ENCODE measurements at regions not wholly inside any gene's neighbourhood (a gene's known extent, or its start where the extent isn't known, plus 50 kb on each side); places are given as distances from the start of the nearest gene placed in this dataset.
"Not testable (repeated sequence)": the region's sequence is repeated elsewhere in the genome, so short reads cannot be mapped to it uniquely, and the experiment has no call there.

DNA sequence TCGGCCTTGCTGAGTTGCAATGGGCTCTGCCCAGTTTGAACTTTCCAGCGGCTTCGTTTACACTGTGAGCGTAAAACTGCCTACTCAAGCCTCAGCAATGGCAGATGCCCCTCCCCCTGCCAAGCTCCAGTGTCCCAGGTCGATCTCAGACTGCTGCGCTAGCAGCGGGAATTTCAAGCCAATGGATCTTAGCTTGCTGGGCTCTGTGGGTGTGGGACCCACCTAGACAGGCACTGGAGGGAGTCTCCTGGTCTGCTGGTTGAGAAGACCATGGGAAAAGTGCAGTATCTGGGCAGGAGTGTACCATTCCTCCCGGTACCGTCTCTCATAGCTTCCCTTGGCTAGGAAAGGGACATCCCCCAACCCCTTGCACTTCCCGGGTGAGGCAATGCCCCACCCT, 88.2 kb downstream of the KLHL28 start:
- FAIRE-seq, result no peak

DNA sequence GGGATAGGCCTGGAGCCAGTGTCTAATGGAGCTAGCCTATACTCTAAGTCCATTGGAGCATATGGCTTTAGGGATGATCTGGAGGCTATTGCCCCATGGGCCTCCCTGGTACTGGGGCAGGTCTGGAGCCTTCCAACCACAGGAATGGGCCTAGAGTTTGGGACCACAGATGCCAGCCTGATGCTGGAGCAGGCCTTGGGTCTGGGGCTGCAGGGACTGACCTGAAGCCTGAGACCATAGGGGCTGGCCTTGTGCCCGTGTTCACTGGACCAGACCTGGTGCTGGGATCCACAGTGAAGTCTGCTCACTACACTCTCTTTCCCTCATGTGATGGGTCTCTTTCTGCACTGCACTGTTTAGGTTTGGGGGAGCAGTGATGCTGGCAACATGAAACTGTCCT, 95.0 kb downstream of the KLHL28 start:
- FAIRE-seq, result no peak

DNA sequence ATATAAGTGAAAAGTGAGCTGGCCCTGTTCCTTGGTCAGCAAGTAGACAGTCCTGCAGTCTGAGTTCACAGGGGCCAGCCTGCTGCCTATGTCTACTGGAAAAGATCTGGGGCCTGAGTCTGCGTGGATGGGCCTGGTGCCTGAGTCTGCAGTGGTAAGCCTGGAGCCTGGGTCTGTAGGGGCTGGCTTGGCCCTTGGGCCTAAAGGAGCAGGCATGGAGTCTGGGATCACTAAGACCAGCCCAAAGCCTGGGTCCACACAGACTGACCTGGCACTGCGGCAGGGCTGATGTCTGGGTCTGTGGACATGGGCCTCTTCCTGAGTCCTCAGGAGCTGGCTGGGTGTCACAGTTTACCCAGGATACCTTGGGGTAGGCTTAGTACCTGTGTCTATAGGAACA, 95.4 kb downstream of the KLHL28 start:
- FAIRE-seq, result no peak

DNA sequence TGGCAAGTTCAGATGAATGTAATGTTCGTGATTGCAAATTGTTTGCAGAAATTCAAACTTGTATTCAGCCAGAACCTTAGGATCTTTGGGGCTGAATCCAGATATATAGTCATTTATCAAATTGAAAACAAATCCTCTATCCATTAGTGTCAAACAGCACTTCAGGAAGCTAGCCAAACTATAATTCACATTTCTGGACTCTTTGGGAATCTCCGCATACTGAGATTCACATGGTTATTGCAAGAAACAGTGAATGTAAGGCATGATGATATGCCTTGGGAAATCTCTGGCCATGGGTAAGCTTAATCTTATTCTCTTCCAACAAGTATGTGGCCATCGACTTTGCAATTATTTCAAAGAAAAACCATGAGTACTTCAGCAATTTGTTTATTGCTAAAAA, 98.5 kb downstream of the KLHL28 start:
- FAIRE-seq, result no peak

DNA sequence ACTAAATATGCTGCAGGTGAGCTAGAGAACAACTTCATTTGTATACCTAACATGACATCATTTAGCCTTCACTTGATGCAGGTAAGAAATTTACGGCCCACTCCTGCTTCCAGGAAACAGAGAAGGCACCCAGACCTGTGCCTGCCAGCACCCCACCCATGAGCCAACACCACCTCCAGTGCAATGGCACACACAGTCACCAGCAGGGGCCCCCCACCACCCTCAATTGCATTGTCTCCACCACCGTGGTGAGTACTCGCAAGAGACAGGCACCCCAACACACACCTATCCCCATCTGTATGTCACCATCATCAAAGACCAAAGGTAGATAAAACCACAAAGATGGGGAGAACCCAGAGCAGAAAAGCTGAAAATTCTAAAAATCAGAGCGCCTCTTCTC, 107.6 kb downstream of the KLHL28 start:
- FAIRE-seq, result no peak

DNA sequence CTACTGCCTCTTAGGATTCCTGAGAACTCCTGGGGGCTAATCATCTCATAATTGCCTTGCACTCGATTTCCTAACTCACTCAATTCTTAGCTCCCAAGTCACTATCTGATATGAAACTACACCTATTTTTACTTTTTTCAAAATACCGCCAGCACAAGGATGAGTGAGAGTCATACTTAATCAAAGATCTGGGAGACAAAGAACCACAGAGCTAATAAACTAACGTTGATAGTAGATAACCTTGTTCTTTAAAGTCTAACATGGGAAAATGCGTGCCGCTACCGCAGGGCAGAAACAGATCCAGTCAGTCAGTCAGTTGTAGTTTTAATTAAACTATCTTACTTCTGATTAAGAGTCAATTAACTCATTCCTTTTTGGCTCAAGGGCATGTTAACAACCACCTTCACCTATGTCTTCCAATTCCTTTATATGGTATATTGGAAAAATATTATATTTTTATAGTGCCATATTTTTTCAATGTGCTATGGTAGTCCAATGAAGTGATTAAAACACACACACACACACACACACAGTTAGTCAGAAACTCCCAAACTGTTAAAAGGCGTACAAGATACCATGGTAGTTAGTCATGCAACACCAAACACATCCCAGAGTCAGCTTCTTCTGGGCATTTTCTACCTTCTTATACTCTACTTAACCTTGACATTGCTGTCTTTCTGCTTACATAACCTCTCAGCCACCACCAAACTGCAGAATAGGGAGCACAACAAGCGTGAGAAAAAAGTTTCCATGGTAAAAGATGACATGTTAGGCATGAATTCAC, 114.0 kb downstream of the KLHL28 start:
- no peak for FAIRE-seq

DNA sequence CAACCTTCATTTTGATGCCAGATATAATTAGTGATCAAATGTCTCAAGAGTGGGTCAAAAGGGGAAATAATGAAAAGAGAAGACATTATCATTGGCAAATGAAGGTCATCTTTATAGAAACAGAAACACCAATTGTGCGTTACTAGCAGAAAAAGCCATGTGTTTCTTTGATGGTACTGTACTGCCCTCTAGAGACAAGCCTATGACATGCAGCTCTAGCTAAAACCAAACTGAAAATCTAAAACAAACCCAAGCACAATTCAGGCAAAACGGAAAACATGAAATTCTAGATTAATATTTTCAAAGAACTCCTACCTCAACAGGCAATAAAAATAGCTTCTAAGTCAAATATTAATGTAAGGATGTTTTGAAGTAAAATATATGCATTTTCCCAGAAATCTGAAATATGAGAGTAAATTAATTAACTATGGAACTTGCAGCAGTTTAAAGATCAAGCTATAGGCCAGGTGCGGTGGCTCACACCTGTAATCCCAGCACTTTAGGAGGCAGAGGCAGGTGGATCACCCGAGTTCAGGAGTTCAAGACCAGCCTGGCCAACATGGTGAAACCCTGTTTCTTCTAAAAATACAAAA, 115.4 kb downstream of the KLHL28 start:
- FAIRE-seq, result peak; percentile 89

DNA sequence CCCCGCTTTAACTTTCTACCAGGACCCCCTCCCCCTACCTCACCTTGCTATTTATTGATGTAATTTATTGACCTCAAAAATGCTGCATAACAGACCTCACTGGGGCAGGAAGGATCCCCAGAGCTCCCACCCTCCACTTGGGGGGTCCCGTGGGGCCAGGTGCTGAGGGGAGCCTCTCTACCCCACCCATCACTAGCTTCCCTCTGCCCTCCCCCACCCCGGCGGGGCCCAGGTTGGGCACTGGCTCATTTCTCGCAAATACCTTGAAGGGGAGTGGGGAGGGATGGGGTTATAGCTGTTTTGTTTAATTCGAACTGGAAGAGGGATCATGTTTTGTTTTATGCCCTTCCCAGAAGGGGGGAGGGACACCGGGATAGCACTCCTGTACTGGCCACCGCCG, 125.8 kb downstream of the KLHL28 start:
- not testable (repeated sequence) for FAIRE-seq

DNA sequence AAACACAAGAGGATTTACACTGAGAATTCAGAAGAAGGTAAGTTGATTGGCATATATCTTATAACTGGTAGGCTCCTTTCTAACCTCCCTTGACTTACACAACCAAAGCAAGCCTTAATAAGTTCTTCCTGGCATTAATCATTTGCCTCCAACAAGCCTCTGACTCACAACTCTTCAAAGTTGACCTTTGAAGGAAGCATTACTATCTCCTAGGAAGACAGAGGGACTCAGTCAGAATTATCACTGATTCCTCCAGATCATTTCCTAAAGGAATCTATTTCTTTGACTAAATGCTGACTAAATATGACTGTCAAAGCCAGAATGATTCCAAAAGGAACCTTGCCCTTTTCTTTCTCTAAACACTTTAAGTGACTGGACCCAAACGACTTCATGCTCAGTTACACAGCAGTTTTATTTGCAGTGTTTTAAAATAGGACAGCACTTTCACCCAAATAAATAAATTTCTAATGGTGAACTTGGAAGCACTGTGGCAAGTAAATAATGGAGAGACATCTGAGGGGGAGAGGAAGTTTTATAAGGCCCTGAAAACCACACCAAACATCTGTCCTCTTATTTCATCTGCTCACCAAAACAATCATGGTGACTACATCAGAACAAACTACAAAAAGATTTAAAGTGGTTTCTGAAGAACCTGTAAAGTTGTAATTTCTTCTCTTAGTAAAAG, 128.2 kb downstream of the KLHL28 start:
- no peak for FAIRE-seq

DNA sequence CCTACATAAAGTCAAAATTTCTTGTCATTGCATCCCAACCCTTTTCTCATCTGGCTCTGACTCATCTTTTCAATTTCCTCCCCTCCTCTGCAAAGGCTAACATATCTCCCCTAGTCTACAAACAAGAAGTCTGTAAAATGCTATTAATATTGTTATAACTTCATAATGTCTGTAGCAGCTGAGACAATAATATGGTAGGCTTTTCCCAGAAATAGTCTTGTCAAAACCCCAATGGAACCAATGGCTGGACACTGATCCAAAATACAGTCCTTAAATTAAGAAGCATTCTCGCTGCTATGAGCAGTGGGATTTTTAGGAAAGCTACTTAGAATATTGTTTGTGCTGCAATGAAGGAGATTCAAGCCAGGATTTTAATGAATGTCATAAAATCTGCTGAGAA, 131.4 kb downstream of the KLHL28 start:
- no peak for FAIRE-seq

DNA sequence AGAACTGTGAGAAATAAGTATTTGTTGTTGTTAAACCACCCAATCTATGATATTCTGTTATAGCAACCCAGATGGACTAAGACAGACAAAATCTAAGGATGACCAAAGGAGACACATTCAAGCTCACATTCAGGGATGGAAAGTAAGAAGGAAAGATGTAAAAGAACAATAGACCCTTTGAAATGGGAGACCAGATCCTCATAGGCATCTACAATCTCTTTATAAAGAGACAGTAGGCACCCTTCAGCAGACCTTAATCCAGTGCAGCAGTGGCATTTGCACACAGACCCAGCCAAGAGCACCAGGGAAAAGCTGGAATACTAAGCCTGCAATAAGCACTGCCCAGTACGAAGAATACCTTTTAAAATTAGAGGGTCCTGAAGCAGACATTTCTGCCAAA, 132.7 kb downstream of the KLHL28 start:
- FAIRE-seq, result no peak

DNA sequence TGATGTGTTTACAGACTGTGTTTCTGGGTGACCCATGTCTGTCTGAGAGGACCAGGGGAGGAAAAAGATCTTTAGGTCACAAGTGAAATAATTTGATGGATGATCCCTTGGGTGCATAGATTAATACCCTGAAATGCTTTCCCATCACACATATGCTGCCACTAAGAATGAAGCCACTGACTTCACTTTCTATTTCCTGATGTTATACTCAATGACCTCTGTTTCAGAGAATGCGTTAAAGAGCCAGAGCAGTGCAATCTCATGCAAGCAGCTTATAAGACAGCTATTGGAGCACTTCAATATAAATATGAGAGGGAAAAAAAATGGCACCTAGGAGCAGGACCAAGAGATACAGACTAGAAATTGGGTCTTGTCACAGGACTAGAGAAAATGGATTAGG, 133.7 kb downstream of the KLHL28 start:
- no peak for FAIRE-seq

DNA sequence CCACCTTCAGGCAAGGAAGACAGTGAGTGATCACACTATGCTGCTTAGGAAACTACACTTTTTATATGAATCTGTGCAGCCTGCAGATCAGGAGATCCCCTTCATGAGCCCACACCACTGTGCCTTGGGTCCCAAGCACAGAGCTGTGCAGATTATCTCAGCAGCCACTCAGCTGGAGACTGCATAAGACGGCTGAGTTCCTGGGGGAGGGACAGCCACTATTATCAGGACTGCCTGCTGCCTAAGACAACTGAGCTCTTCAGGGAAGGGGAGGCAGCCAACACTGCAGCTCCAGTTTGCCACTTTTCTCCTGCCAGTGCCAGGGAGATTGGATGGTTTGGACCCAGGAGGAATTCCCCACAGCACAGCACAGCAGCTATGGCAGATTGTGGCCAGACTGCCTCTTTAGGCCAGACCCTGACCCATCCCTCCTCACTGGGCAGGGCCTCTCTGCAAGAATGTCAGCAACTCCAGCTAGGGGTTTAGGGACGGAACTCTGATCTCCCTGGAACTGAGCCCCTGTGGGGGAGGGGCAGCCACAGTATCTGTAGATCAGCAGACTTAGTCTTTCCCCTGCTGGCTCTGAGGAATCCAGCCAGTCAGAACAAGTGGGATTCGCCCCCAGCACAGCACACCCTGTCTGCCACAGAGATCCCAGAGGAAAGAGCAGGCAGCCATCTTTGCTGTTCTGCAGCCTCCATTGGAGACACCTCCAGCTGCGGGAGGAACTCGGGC, 141.3 kb downstream of the KLHL28 start:
- no peak for FAIRE-seq

DNA sequence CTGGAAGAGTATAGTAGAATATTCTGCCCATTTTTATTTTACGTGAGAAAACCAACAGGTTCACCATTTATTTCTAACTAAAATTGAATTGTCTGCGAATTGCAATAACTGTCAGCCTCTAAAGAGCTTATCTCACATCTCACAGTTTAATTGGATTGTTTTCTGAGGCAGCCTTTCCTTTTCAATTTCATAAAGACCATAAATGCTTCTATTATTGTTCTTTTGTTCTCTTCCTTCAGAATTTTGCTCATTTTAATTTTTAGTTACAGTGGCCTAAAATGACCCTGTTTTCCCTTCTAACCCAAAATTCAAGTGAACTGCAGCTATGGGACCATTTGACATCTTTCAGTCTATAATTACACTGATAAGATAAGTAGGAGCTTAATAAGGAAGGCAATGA, 147.6 kb downstream of the KLHL28 start:
- no peak for FAIRE-seq

DNA sequence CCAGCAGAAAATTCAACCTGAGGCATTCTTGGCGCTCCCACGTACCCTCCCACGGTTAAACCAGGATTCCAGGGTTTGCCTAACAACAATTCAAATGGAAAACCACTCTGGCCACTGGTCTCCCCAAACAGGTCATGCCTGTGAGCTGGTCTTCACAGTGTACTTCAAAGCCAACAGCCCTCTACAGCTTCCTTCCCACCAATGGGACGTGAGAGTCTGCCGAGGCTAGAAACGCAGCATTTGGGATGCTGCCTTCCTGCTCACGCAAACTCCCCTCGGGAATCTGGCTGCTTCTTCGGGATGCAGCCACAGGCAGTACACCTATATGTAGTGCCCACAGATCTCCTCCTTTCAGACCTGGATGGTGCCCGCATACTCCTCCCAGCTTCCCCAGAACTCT, 149.1 kb downstream of the KLHL28 start:
- no peak for FAIRE-seq

DNA sequence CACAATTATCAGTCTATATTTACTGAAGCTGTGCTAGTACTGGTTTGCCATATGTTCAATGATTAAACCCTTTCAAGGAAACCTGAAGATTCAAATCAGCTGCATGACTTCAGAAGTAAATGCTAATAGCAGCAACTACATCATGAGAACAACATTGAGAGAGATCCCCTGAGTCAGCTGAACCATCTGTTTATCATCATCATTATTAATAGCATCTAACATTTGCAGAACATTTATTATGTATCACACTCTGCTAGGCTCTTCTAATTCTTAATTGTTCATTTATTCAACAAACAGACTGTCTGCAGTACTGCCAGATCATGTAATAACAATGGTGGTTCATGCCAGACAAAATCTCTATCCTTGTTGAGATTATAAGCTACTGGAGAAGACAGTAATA, 157.4 kb downstream of the KLHL28 start:
- no peak for FAIRE-seq

DNA sequence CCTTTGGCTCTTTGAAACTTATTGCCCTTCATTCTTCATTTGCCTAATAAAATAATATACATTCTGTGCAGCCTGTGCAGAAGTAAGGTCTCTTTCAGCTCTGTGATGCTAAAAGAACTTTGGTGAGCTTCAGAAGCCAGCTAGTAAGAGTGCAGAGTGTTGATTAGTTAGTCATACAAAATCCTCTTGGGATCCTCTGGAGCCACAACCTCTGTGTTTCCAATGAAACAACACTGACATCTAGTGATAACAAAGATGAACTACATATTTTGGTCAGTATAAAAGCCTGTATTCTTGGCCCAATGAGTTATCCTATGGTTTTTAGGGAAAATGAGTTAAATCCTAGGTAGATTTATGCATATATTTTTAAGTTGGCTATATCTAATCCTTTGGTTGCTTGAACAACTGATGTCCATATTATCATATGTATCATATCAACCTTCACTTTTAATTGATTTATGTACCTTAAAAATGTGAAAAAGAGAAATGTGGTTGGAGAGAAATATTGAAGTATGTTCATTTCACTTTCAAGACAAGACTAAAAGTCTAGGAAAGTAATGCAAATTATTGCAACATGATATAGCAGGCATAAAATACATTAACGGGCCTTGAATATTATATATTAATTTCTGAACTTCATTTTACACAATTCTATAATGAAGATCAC, 158.4 kb downstream of the KLHL28 start:
- FAIRE-seq, result peak; percentile 82

DNA sequence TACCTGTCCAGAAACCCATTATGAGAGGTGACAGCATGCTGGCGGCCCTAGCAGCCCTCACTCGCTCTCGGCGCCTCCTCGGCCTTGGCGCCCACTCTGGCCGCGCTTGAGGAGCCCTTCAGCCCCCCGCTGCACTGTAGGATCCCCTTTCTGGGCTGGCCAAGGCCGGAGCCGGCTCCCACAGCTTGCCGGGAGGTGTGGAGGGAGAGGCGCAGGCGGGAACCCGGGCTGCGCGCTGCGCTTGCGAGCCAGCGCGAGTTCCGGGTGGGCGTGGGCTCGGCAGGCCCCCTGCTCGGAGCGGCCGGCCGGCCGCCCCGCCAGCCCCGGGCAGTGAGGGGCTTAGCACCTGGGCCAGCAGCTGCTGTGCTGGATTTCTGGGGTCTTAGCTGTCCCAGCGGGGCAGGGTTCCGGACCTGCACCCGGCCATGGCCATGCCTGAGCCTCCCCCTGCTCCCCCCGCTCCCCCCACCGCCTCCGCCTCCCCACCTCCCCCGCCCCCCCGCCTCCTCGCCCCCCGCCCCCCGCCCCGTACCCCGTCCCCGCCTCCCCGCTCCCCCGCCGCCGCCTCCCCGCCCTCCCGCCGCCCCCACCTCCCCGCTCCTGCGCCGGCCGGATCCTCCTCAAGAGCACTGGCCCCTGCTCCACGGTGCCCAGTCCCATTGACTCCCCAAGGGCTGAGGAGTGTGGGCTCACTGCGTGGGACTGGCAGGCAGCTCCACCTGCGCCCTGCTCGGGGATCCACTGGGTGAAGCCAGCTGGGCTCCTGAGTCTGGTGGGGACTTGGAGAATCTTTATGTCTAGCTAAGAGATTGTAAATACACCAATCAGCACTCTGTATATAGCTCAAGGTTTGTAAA, 163.1 kb downstream of the KLHL28 start:
- FAIRE-seq, result no peak

DNA sequence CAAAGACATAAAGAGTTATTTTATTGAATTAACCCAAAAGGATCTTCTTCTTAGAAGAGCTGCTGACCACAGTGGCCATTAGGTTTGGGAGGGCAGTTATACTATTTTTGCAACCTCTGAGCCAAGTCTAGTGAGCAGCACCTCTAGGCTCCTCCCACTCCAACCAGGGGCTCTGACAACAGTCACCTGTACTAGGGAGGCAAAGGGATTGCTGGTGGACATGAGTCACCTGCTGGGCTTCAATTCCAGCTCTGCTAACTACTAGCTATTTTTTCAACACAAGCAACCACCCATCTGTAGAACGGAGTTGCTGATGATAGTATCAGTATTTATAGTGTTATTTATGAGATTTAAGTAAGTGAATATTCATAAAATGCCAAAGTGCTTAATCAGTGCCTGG, 166.0 kb downstream of the KLHL28 start:
- FAIRE-seq, result no peak

DNA sequence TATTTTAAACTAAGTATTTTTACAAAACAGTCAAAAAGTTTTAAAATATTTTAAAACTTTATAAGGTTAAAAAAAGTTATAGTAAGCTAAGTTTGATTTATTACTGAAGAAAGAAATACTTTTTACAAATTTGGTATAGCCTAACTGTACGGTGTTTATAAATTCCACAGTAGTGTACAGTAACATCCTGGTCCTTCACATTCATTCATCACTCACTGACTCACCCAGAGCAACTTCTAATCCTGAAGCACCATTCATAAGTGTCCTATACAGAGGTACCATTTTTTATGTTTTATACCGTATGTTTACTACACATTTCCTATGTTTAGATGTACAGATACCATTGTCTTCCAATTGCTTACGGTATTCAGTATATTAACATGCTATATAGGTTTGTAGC, 170.0 kb downstream of the KLHL28 start:
- FAIRE-seq, result peak; percentile 88

DNA sequence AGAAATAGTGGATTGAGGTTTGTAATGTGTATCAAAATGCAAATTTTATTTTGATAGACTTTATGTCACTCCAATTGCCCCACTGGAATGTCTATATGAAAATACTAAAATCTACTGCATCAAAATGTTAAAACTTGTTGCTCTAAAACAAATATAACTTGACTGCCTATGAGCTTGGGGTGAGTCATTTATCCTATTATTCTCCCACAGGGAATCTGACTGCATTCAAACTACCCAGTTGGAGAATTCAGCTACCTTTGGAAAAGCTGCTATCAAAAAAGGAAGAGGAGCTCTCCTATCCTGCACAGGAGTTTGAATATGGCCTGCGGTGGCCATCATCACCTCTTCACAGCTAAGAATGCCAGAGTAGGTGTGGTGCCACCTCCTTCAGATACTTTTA, 173.1 kb downstream of the KLHL28 start:
- FAIRE-seq, result no peak

DNA sequence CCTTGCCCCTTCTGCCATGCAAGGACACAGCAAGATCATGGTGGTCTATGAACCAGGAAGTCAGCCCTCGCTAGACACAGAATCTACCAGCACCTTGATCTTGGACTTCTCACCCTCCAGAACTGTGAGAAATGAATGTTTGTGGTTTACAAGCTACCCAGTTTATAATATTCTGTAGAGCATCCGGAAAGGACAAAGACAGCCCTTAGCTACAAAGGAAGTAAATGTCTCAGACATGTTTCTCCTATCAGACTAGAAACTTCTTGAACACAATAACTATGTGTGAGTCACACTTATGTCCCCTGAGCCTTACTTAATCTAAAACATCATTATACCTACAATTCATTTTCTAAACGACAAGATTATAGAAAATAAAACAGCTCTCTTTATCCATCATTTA, 176.7 kb downstream of the KLHL28 start:
- no peak for FAIRE-seq
